ENCODE measurements at regions not wholly inside any gene's neighbourhood (a gene's known extent, or its start where the extent isn't known, plus 50 kb on each side); places are given as distances from the start of the nearest gene placed in this dataset.

DNA sequence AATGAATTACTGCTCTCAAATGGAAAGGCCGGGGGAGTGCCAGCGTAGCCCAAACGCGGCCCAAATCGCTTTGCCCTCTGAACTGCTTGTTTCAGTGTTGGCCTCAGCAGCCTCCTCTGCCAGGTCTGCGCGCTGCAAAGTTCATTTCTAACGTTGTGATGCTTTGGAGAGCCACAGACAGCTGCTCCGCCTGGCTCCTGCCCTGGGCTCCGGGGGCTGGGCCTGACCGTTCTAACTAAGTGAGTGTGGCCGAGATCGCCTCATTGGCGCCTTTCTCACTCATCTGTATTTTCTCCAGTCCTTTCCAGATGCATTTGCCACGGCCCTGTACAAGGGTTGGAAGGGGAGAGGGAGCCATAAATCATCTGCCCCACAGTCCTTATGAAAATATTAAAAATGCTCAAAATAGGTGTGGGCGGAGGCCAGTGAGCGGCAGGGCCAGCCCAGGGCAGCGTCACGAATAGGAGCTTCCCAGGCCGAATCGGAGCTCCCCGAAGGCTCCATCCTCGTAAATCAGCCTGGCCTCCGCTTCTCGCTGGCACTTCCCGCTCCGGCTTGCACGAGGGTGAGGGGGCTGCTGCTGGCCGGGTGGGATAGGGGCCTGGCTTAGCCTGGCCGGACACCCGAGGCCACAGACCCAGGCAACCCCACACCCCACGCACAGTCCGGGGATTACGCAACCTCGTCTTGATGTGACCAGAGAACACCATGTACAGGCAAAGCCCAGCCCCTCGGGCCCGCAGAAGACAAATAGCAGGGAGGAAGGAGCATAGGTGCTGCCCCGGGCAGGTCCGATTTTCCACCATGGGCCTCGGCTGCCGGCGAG lies 196.6 kb upstream of the DIO3 start:
- no peak for DNase-seq

GRCh38 chr14:101365329-101366158 lies 195.8 kb upstream of the DIO3 start:
- no peak for DNase-seq

DNA sequence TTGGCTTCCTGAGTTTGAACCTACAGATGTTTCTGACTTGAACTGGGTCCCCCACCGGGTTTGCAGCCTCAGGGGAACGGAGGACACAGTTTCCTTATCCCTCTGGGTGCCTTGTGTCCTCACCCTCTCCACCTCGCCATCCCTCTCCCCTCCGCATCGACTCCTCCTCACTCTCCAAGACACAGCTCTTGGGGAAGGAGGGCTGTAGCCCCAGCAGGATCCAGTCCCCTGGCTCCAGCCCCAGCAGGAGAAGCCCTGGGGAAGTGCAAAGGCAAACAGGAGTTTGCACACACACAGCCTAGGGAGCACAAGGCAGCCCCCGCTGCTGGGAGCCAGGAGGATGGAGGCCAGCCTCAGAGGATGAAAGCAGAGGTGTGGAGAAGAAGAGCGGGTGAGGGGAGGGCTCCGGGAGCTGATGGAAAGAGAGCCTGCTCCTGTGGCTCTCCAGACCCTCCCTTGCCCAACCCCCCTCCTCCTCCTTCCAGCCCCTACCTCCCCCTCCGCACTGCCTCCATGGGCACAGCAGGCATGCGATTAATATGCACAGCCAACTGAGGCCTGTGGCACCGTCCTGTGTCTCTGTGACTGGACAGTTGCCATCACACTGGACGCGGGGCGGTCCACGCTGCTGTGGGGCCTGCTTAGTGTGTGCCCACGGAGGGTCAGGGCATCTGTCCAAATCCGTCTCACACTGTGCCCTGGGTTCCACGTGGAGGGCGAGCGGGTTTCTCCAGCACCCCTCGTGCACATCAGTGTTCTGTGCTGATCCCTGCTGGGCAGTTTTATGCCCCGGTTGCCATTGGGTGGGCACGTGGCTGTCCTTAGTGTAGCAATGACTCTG lies 193.7 kb upstream of the DIO3 start:
- DNase-seq, result no peak

- no peak for DNase-seq
These were observed 192.7 kb upstream of the DIO3 start for GRCh38 chr14:101368629-101369028.

DNA sequence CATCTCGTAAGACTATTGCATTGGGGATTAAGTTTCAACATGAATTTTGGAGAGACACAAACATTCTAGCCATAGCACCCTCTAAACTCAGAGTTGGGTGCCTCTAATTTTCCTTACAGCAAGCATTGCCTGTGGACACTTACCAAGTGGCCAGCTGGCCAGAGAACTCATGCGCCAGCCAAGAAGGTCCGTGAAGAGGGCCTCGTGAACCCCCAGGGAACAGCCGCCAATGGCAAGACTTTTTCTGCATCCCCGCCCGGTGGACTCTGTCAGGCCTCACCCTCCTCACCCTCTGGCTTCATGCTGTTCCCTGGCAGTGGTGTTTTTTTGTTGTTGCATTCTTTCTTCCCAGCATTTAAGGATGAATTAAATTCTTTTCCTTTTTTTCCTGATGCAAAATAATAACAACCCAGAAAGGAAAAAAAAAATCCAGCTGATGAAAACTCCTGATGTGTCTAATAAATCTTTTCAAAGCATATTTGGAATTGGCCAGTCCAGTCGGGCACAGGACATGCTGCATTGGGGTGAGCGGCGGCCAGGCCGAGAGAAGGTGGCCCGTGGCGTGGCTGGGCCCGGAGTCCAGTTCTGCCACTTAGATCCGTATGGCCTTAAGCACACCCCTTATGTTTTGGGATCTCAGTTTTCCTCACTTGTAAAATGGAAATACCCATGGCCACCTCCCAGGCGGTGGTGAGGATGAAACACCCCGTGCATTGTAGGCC lies 191.9 kb upstream of the DIO3 start:
- DNase-seq, result no peak

DNA sequence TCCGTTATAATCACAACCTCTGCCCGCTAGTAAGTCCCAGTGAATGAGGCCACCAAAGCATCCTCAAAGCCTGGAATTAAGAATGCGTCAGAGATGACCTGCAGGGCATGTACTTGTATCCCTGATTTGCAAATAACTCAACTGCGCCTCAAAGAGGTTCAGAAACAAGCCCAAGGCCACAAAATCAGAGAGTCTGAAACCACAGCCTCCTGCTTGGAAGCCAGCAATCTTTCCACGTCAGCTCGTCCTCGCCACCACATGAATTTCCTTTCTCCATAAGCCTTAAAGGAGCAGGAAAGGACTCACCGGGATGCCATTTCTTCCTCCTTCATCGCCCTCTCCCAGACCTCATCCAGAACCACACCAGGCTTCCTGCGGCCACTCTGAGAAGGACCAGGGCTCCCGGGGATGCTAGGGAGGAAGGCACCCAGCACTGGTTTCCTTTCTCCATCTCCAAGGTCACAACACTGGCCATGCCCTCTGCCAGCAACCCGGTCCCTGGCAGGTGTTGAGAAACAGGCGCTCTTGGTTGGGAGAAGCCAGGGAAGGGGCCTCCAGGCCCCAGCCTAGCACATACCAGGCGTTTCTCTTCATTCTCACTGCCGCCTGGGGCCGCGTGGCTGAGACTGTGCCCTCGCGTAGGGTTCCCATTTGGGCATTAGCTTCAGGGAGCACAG lies 191.2 kb upstream of the DIO3 start:
- DNase-seq, result no peak

GRCh38 chr14:101370593-101371569 lies 190.4 kb upstream of the DIO3 start:
- no peak for DNase-seq

GRCh38 chr14:101371799-101372793 lies 189.2 kb upstream of the DIO3 start:
- no peak for DNase-seq

- no peak for DNase-seq
These were observed 188.2 kb upstream of the DIO3 start for GRCh38 chr14:101372894-101373620.

DNA sequence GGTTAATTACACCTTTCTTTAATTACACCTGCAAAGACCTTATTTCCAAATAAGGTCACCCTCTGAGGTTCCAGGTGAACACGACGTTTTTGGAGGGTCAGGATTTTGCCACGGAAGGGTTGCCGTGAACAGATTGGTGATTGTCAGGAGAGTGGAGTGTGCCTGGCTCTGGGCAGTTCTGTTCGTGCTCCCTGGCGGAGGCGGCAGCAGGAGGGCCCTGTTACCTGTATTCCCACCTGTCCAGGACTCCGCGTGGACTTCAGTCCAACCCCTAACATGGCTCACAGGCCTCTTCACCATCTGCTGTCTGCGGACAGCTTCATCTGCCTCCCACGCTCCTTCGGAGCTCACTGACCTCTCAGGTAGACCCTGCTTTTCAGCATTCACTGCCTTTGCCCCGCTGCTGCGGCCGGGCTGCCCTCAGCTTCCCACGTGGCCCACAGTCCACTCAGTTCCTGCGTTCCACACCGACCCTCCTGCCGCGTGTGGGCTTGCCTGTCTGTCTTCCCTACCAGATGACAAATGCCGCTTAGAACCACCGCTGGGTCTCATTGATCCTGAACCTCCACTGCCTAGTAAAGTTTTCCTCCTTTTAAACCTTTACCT lies 187.5 kb upstream of the DIO3 start:
- DNase-seq, result no peak

- DNase-seq, result no peak
These were observed 186.6 kb upstream of the DIO3 start for GRCh38 chr14:101374373-101375338.

GRCh38 chr14:101377069-101377468 lies 184.2 kb upstream of the DIO3 start:
- no peak for DNase-seq

DNA sequence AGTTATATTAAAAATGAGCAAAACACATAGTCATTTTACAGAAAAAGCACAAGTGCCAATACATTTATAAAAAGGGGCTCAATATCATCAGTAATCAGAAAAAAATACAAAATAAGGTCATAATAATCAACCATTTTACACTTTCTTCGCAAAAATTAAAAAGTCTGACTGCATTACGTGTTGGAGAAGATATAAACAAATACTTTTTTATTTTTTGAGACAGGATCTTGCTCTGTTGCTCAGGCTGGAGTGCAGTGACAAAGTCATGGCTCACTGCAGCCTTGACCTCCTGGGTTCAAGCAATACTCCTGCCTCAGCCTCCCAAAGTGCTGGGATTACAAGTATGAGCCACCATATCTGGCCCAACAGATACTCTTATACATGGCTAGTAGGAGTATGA lies 181.5 kb upstream of the DIO3 start:
- no peak for DNase-seq

GRCh38 chr14:101380512-101380911 lies 180.8 kb upstream of the DIO3 start:
- no peak for DNase-seq

GRCh38 chr14:101380940-101381339 lies 180.4 kb upstream of the DIO3 start:
- DNase-seq, result no peak

DNA sequence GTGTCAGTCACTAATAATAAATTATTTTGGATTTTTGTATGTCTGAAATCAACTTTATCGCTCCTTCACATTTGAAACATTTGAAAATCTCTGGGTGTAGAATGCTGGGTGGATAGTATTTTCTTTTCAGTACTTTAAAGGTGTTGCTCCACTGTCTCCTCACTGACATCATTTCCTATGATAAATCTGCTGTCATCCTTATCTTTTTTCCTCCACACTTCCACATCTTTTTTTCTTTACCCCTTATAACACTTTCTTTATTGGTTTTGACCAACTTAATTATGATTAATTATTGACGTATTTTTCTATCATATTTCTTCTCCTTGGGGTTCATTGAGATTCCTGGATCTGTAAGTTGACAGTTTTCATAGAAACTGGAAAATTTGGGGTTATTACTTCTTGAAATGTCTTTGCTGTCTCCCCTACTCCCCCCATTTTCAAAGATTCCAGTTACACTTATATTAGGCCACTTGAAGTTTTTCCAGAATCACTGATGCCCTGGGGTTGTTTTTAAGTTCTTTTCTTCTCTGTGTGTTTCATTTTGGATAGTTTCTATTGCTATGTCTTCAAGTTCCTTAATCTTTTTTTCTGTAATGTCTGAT lies 177.5 kb upstream of the DIO3 start:
- no peak for DNase-seq

DNA sequence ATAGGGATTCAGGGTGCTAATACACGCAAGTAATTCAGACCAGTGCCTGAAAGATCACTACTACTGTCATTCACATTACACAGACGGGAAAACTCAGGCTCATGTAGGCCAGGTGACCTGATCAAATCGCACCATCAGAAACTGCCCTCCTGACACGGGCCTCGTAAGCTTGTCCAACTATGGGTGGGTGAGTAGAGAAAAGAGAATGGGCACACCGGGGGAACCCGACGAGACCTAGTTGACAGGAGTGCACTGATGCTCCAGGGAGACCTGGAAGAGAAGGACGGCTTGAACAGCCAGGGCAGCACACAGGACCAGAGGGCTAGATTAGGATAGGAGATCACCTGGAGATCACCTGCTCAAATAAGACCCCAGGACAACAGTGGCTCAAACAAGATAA lies 166.9 kb upstream of the DIO3 start:
- no peak for DNase-seq

All from NCI-H2029 (cell line).